CD8-positive, alpha-beta memory T cell (primary cell): ENCODE measurements at regions not wholly inside any gene's neighbourhood (a gene's known extent, or its start where the extent isn't known, plus 50 kb on each side); places are given as distances from the start of the nearest gene placed in this dataset.

Experiments
- CTCF ChIA-PET: fragments of 350-600 bp; sonication (Branson Sonifier 250); formaldehyde crosslinking; loops from one replicate; lab custom pipeline; 2021; ENCODE audit warnings: antibody characterized with exemption; lab: Charles Lee
- POLR2A ChIA-PET: fragments of 350-600 bp; sonication (Branson Sonifier 250); formaldehyde crosslinking; loops from one replicate; lab custom pipeline; 2021; ENCODE audit warnings: antibody characterized with exemption; lab: Charles Lee
- DNase-seq, 5 donors: peaks; one replicate each; pipeline versions ENCODE4 v3.0.0 to v3.0.0-alpha.2; 2020 to 2022; ENCODE audit warnings: mixed read lengths in 1 of 5
- H3K27ac ChIP-seq: one replicate; pipeline ENCODE4 v1.7.0; 2013; ENCODE audit warnings: low read depth, mild to moderate bottlenecking, low read length, moderate library complexity
- H3K27me3 ChIP-seq: 2 replicates; pipeline ENCODE4 v1.7.0; 2013; ENCODE audit warnings: low read length, mild to moderate bottlenecking; ENCODE audit not compliant: insufficient read depth, poor library complexity, severe bottlenecking
- H3K36me3 ChIP-seq: 2 replicates; pipeline ENCODE4 v1.7.0; 2013; ENCODE audit warnings: mild to moderate bottlenecking, low read length, moderate library complexity; ENCODE audit not compliant: insufficient read depth
- H3K4me1 ChIP-seq: 2 replicates; pipeline ENCODE4 v1.7.0; 2013; ENCODE audit warnings: mild to moderate bottlenecking, low read length, moderate library complexity; ENCODE audit not compliant: insufficient read depth
- H3K4me3 ChIP-seq: 2 replicates; pipeline ENCODE4 v1.7.0; 2013; ENCODE audit warnings: mild to moderate bottlenecking, low read length
- H3K9me3 ChIP-seq: 2 replicates; pipeline ENCODE4 v1.7.0; 2013; ENCODE audit warnings: mild to moderate bottlenecking, low read length
- H3K27ac Mint-ChIP-seq, 8 donors: one replicate each; pipeline ENCODE4 v1.8.0; 2020 to 2021; ENCODE audit warnings: mixed read lengths in 8 of 8, mild to moderate bottlenecking in 6 of 8, inconsistent platforms in 3 of 8, moderate library complexity in 3 of 8
- H3K27me3 Mint-ChIP-seq, 2 donors: one replicate each; pipeline ENCODE4 v1.8.0; 2020 to 2021; ENCODE audit warnings: mixed read lengths in 2 of 2, mild to moderate bottlenecking in 1 of 2, moderate library complexity in 1 of 2
- H3K36me3 Mint-ChIP-seq, 3 donors: one replicate each; pipeline ENCODE4 v1.8.0; 2020 to 2021; ENCODE audit warnings: mixed read lengths in 3 of 3, inconsistent platforms in 1 of 3, mild to moderate bottlenecking in 1 of 3
- H3K4me1 Mint-ChIP-seq, 3 donors: one replicate each; pipeline ENCODE4 v1.8.0; 2020 to 2021; ENCODE audit warnings: mixed read lengths in 3 of 3, inconsistent platforms in 1 of 3, mild to moderate bottlenecking in 1 of 3
- H3K4me3 Mint-ChIP-seq, 7 donors: one replicate each; pipeline ENCODE4 v1.8.0; 2020 to 2021; ENCODE audit warnings: mixed read lengths in 7 of 7, mild to moderate bottlenecking in 6 of 7, moderate library complexity in 4 of 7, inconsistent platforms in 2 of 7
- H3K9me3 Mint-ChIP-seq, 5 donors: one replicate each; pipeline ENCODE4 v1.8.0; 2020 to 2022; ENCODE audit warnings: mixed read lengths in 5 of 5, mild to moderate bottlenecking in 3 of 5, moderate library complexity in 2 of 5, inconsistent platforms in 1 of 5

GRCh38 chr20:11387189-11387754 lies 530.4 kb upstream of the BTBD3 start:
- no peaks in the 10 kb centered on the region for H3K36me3 Mint-ChIP-seq
- no peaks in the 10 kb centered on the region for H3K27me3 ChIP-seq
- DNase-seq = no peak
- ChIA-PET CTCF (no interaction called here), POLR2A (no interaction called here)
- H3K4me1 ChIP-seq = no peaks in the 10 kb centered on the region
- H3K27ac Mint-ChIP-seq = no peak overlapping the region
- peaks cover 2 to 15% (median 6%) of the 10 kb centered on the region in 5 donors for H3K9me3 Mint-ChIP-seq
- no peaks in the 10 kb centered on the region for H3K27me3 Mint-ChIP-seq
- H3K36me3 ChIP-seq = no peaks in the 10 kb centered on the region
- no peak overlapping the region for H3K4me3 ChIP-seq
- H3K4me1 Mint-ChIP-seq = no peaks in the 10 kb centered on the region
- H3K4me3 Mint-ChIP-seq = peak overlapping the region in 1 of 7 donors; percentile 16
- H3K9me3 ChIP-seq = no peaks in the 10 kb centered on the region
- no peak overlapping the region for H3K27ac ChIP-seq

- H3K27ac Mint-ChIP-seq = no peak overlapping the region
- H3K9me3 Mint-ChIP-seq = peaks cover 2 to 6% (median 5%) of the 10 kb centered on the region in 5 donors
- ChIA-PET CTCF (interaction anchor here (0.8 kb wide), 1 partner anchor 194 kb away, joined by 3 read pairs; no protein-coding TSS in a partner anchor), POLR2A (no interaction called here)
- no peak overlapping the region for H3K27ac ChIP-seq
- H3K4me3 Mint-ChIP-seq = no peak overlapping the region
- H3K9me3 ChIP-seq = no peaks in the 10 kb centered on the region
- no peaks in the 10 kb centered on the region for H3K36me3 Mint-ChIP-seq
- H3K4me3 ChIP-seq = no peak overlapping the region
- no peaks in the 10 kb centered on the region for H3K27me3 Mint-ChIP-seq
- DNase-seq = no peak
- no peaks in the 10 kb centered on the region for H3K36me3 ChIP-seq
- no peaks in the 10 kb centered on the region for H3K4me1 Mint-ChIP-seq
- H3K27me3 ChIP-seq = no peaks in the 10 kb centered on the region
- H3K4me1 ChIP-seq = no peaks in the 10 kb centered on the region
Observed at GRCh38 chr20:11389186-11389585, 528.5 kb upstream of the BTBD3 start.

GRCh38 chr20:11391591-11391990 lies 526.1 kb upstream of the BTBD3 start:
- Mint-ChIP-seq H3K9me3 (peaks cover 6 to 9% (median 6%) of the 10 kb centered on the region in 5 donors), H3K27ac (no peak overlapping the region), H3K27me3 (peaks cover 0 to 1% of the 10 kb centered on the region in 2 donors), H3K36me3 (no peaks in the 10 kb centered on the region), H3K4me3 (no peak overlapping the region), H3K4me1 (no peaks in the 10 kb centered on the region)
- no peak overlapping the region for H3K4me3 ChIP-seq
- no peaks in the 10 kb centered on the region for H3K4me1 ChIP-seq
- POLR2A ChIA-PET = no interaction called here
- no peak for DNase-seq
- H3K27me3 ChIP-seq = no peaks in the 10 kb centered on the region
- H3K36me3 ChIP-seq = no peaks in the 10 kb centered on the region
- CTCF ChIA-PET = no interaction called here
- H3K9me3 ChIP-seq = no peaks in the 10 kb centered on the region
- H3K27ac ChIP-seq = no peak overlapping the region

- no peak overlapping the region for H3K4me3 Mint-ChIP-seq
- H3K4me1 Mint-ChIP-seq = no peaks in the 10 kb centered on the region
- CTCF ChIA-PET = no interaction called here
- peaks cover 4 to 7% (median 6%) of the 10 kb centered on the region in 5 donors for H3K9me3 Mint-ChIP-seq
- H3K27ac Mint-ChIP-seq = peak overlapping the region in 1 of 8 donors; percentile 4
- H3K27me3 ChIP-seq = no peaks in the 10 kb centered on the region
- peaks cover 0 to 1% of the 10 kb centered on the region in 2 donors for H3K27me3 Mint-ChIP-seq
- H3K9me3 ChIP-seq = no peaks in the 10 kb centered on the region
- H3K4me3 ChIP-seq = no peak overlapping the region
- H3K27ac ChIP-seq = no peak overlapping the region
- H3K36me3 ChIP-seq = no peaks in the 10 kb centered on the region
- no peaks in the 10 kb centered on the region for H3K4me1 ChIP-seq
- POLR2A ChIA-PET = no interaction called here
- H3K36me3 Mint-ChIP-seq = no peaks in the 10 kb centered on the region
- DNase-seq = no peak
Observed at GRCh38 chr20:11394145-11394833, 523.4 kb upstream of the BTBD3 start.

- CTCF ChIA-PET = no interaction called here
- H3K4me3 ChIP-seq = no peak overlapping the region
- no peak overlapping the region for H3K27ac Mint-ChIP-seq
- no peaks in the 10 kb centered on the region for H3K36me3 Mint-ChIP-seq
- no peak for DNase-seq
- H3K27ac ChIP-seq = no peak overlapping the region
- POLR2A ChIA-PET = no interaction called here
- no peaks in the 10 kb centered on the region for H3K27me3 ChIP-seq
- no peaks in the 10 kb centered on the region for H3K4me1 Mint-ChIP-seq
- peaks cover 0 to 1% of the 10 kb centered on the region in 2 donors for H3K27me3 Mint-ChIP-seq
- no peaks in the 10 kb centered on the region for H3K36me3 ChIP-seq
- no peaks in the 10 kb centered on the region for H3K9me3 ChIP-seq
- no peaks in the 10 kb centered on the region for H3K4me1 ChIP-seq
- peaks cover 3 to 7% (median 6%) of the 10 kb centered on the region in 5 donors for H3K9me3 Mint-ChIP-seq
- no peak overlapping the region for H3K4me3 Mint-ChIP-seq
Observed at GRCh38 chr20:11395581-11395980, 522.1 kb upstream of the BTBD3 start.

- Mint-ChIP-seq H3K9me3 (peaks cover 5 to 9% (median 7%) of the 10 kb centered on the region in 5 donors), H3K4me3 (peak overlapping the region in 2 of 7 donors; percentile 23 to 47), H3K36me3 (no peaks in the 10 kb centered on the region), H3K27me3 (no peaks in the 10 kb centered on the region), H3K4me1 (no peaks in the 10 kb centered on the region), H3K27ac (no peak overlapping the region)
- ChIA-PET CTCF (no interaction called here), POLR2A (no interaction called here)
- Histone ChIP-seq H3K9me3 (no peaks in the 10 kb centered on the region), H3K4me1 (no peaks in the 10 kb centered on the region), H3K4me3 (no peak overlapping the region), H3K27ac (no peak overlapping the region), H3K27me3 (no peaks in the 10 kb centered on the region), H3K36me3 (no peaks in the 10 kb centered on the region)
- no peak for DNase-seq
Observed at GRCh38 chr20:11401988-11402387, 515.7 kb upstream of the BTBD3 start.

GRCh38 chr20:11403711-11404110 lies 514.0 kb upstream of the BTBD3 start:
- no peaks in the 10 kb centered on the region for H3K27me3 ChIP-seq
- H3K4me1 ChIP-seq = no peaks in the 10 kb centered on the region
- POLR2A ChIA-PET = no interaction called here
- no peaks in the 10 kb centered on the region for H3K36me3 ChIP-seq
- no peaks in the 10 kb centered on the region for H3K4me1 Mint-ChIP-seq
- H3K27me3 Mint-ChIP-seq = no peaks in the 10 kb centered on the region
- H3K27ac Mint-ChIP-seq = no peak overlapping the region
- no peak overlapping the region for H3K27ac ChIP-seq
- no peak for DNase-seq
- H3K36me3 Mint-ChIP-seq = no peaks in the 10 kb centered on the region
- no peak overlapping the region for H3K4me3 Mint-ChIP-seq
- no peak overlapping the region for H3K4me3 ChIP-seq
- no peaks in the 10 kb centered on the region for H3K9me3 ChIP-seq
- H3K9me3 Mint-ChIP-seq = peaks cover 5 to 9% (median 7%) of the 10 kb centered on the region in 5 donors
- CTCF ChIA-PET = no interaction called here

GRCh38 chr20:11406877-11407276 lies 510.8 kb upstream of the BTBD3 start:
- DNase-seq = no peak
- H3K4me1 ChIP-seq = no peaks in the 10 kb centered on the region
- H3K27ac ChIP-seq = no peak overlapping the region
- H3K9me3 Mint-ChIP-seq = peaks cover 5 to 13% (median 7%) of the 10 kb centered on the region in 5 donors
- H3K4me1 Mint-ChIP-seq = no peaks in the 10 kb centered on the region
- H3K9me3 ChIP-seq = no peaks in the 10 kb centered on the region
- no peaks in the 10 kb centered on the region for H3K36me3 ChIP-seq
- no peak overlapping the region for H3K4me3 Mint-ChIP-seq
- H3K4me3 ChIP-seq = no peak overlapping the region
- H3K27me3 ChIP-seq = no peaks in the 10 kb centered on the region
- H3K27ac Mint-ChIP-seq = no peak overlapping the region
- no peaks in the 10 kb centered on the region for H3K36me3 Mint-ChIP-seq
- POLR2A ChIA-PET = no interaction called here
- CTCF ChIA-PET = no interaction called here
- H3K27me3 Mint-ChIP-seq = no peaks in the 10 kb centered on the region
